SHP77 treated with DMSO at 0.1 percent for 48 hours (cell line): ENCODE measurements at regions not wholly inside any gene's neighbourhood (a gene's known extent, or its start where the extent isn't known, plus 50 kb on each side); places are given as distances from the start of the nearest gene placed in this dataset.

Source experiments
- DNase-seq: peaks from one replicate; lab custom pipeline; 2025; lab: John Stamatoyannopoulos, UW

- no peak for DNase-seq
These were observed 245.0 kb upstream of the SORCS1 start for GRCh38 chr10:107409522-107409921.

- DNase-seq = no peak
These were observed 233.6 kb upstream of the SORCS1 start for GRCh38 chr10:107398115-107398514.

- DNase-seq = no peak
These were observed 227.4 kb upstream of the SORCS1 start for GRCh38 chr10:107391901-107392300.

- DNase-seq = no peak
These were observed 226.1 kb upstream of the SORCS1 start for GRCh38 chr10:107390563-107390962.

GRCh38 chr10:107383357-107383756 lies 218.9 kb upstream of the SORCS1 start:
- DNase-seq = no peak

GRCh38 chr10:107379601-107380000 lies 215.1 kb upstream of the SORCS1 start:
- DNase-seq = no peak

- no peak for DNase-seq
These were observed 207.3 kb upstream of the SORCS1 start for GRCh38 chr10:107371801-107372200.

- DNase-seq = no peak
These were observed 200.4 kb upstream of the SORCS1 start for GRCh38 chr10:107364872-107365271.

- DNase-seq = no peak
These were observed 197.8 kb upstream of the SORCS1 start for GRCh38 chr10:107362306-107362705.

- no peak for DNase-seq
These were observed 192.5 kb upstream of the SORCS1 start for GRCh38 chr10:107357033-107357432.

GRCh38 chr10:107356396-107356795 lies 191.9 kb upstream of the SORCS1 start:
- DNase-seq = no peak

- no peak for DNase-seq
These were observed 178.2 kb upstream of the SORCS1 start for GRCh38 chr10:107342711-107343110.

GRCh38 chr10:107341281-107341680 lies 176.8 kb upstream of the SORCS1 start:
- DNase-seq = no peak

- DNase-seq = no peak
These were observed 175.8 kb upstream of the SORCS1 start for GRCh38 chr10:107340326-107340725.

GRCh38 chr10:107336061-107336460 lies 171.6 kb upstream of the SORCS1 start:
- no peak for DNase-seq

GRCh38 chr10:107317592-107317991 lies 153.1 kb upstream of the SORCS1 start:
- DNase-seq = no peak

GRCh38 chr10:107303203-107303602 lies 138.7 kb upstream of the SORCS1 start:
- DNase-seq = no peak

GRCh38 chr10:107299606-107300005 lies 135.1 kb upstream of the SORCS1 start:
- no peak for DNase-seq

GRCh38 chr10:107284187-107284586 lies 119.7 kb upstream of the SORCS1 start:
- no peak for DNase-seq

GRCh38 chr10:107280293-107280692 lies 115.8 kb upstream of the SORCS1 start:
- no peak for DNase-seq

- DNase-seq = no peak
These were observed 113.1 kb upstream of the SORCS1 start for GRCh38 chr10:107277591-107277990.

- DNase-seq = no peak
These were observed 111.3 kb upstream of the SORCS1 start for GRCh38 chr10:107275806-107276205.

- no peak for DNase-seq
These were observed 105.1 kb upstream of the SORCS1 start for GRCh38 chr10:107269626-107270025.

- DNase-seq = no peak
These were observed 100.2 kb upstream of the SORCS1 start for GRCh38 chr10:107264742-107265141.

GRCh38 chr10:107244122-107244521 lies 79.6 kb upstream of the SORCS1 start:
- no peak for DNase-seq
